ENCODE measurements at regions not wholly inside any gene's neighbourhood (a gene's known extent, or its start where the extent isn't known, plus 50 kb on each side); places are given as distances from the start of the nearest gene placed in this dataset.
A peak's percentile ranks its signal among the peaks of the same experiment; 100 is the strongest.

GRCh38 chr10:21030091-21030490 is 133.0 kb upstream of the NEBL start:
- TF ChIP-seq, protein P1, sequence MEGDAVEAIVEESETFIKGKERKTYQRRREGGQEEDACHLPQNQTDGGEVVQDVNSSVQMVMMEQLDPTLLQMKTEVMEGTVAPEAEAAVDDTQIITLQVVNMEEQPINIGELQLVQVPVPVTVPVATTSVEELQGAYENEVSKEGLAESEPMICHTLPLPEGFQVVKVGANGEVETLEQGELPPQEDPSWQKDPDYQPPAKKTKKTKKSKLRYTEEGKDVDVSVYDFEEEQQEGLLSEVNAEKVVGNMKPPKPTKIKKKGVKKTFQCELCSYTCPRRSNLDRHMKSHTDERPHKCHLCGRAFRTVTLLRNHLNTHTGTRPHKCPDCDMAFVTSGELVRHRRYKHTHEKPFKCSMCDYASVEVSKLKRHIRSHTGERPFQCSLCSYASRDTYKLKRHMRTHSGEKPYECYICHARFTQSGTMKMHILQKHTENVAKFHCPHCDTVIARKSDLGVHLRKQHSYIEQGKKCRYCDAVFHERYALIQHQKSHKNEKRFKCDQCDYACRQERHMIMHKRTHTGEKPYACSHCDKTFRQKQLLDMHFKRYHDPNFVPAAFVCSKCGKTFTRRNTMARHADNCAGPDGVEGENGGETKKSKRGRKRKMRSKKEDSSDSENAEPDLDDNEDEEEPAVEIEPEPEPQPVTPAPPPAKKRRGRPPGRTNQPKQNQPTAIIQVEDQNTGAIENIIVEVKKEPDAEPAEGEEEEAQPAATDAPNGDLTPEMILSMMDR (IDR thresholded peaks at IDR 0.05), result no peak
- H3K4me3 Mint-ChIP-seq, result no peak overlapping the region
- POLR2A ChIA-PET, result no interaction called here
- H3K36me3 Mint-ChIP-seq (ENCODE audit: low read depth), result no peaks in the 10 kb centered on the region
- DNase-seq, result no peak
- no peak for ATAC-seq
- no peaks in the 10 kb centered on the region for H3K27me3 Mint-ChIP-seq
- no peaks in the 10 kb centered on the region for H3K4me1 Mint-ChIP-seq (ENCODE audit: low read depth)
- CTCF ChIA-PET, result no interaction called here
- intact Hi-C loops (cut with micrococcal nuclease), result no loop called here
- no peak overlapping the region for H3K27ac Mint-ChIP-seq
- peaks cover 5% of the 10 kb centered on the region for H3K9me3 Mint-ChIP-seq

GRCh38 chr10:21022821-21023220 is 125.7 kb upstream of the NEBL start:
- intact Hi-C loops (cut with micrococcal nuclease), result no loop called here
- H3K27ac Mint-ChIP-seq, result no peak overlapping the region
- no peak for DNase-seq
- CTCF ChIA-PET, result no interaction called here
- no peak for ATAC-seq
- no peak overlapping the region for H3K4me3 Mint-ChIP-seq
- POLR2A ChIA-PET, result no interaction called here
- no peaks in the 10 kb centered on the region for H3K27me3 Mint-ChIP-seq
- H3K36me3 Mint-ChIP-seq (ENCODE audit: low read depth), result no peaks in the 10 kb centered on the region
- no peaks in the 10 kb centered on the region for H3K9me3 Mint-ChIP-seq
- TF ChIP-seq, protein P1 (IDR thresholded peaks at IDR 0.05), result no peak
- no peaks in the 10 kb centered on the region for H3K4me1 Mint-ChIP-seq (ENCODE audit: low read depth)

DNA sequence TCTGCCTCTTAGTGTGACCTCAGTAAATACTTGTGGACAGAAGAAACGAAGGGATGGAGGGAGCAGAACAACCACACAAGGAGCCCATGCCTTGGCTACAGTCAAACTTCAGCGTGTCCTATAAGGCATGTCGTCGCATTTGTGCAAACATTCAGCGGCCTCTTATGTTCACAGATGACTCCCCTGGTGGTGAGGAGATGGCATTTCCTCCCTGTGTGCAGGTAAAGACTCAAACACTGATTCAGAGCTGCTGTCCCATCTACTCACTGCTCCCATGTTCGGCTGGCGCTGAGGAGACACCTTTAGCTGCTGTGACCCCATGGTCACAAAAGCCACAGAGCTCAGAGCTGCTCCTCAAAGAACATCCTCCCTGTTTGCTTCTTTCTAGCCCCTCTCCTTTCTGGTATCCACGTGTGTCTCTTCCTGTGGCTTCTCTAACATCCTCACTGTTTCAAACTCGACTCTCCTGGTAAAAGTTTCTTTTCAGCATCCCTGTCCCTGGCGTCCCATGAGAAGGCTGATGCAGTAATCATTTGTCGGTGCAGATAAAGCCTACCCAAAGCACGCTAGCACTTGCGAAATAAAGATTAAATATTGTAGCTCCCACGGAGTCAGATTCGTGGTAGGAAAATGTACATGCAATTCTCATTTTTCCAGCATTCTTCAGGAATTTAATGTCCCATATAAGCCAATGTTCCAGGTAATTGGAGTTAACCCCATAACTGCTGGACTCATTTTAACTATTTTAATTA is 124.9 kb upstream of the NEBL start:
- intact Hi-C loops (cut with micrococcal nuclease), result no loop called here
- no peaks in the 10 kb centered on the region for H3K27me3 Mint-ChIP-seq
- DNase-seq, result no peak
- ChIA-PET CTCF (no interaction called here), POLR2A (no interaction called here)
- no peak overlapping the region for H3K4me3 Mint-ChIP-seq
- no peak overlapping the region for H3K27ac Mint-ChIP-seq
- no peak for ATAC-seq
- no peaks in the 10 kb centered on the region for H3K4me1 Mint-ChIP-seq (ENCODE audit: low read depth)
- no peaks in the 10 kb centered on the region for H3K9me3 Mint-ChIP-seq
- H3K36me3 Mint-ChIP-seq (ENCODE audit: low read depth), result no peaks in the 10 kb centered on the region
- TF ChIP-seq, protein P1 (IDR thresholded peaks at IDR 0.05), result no peak

- ChIA-PET POLR2A (no interaction called here), CTCF (interaction anchor here (0.7 kb wide), 1 partner anchor 11 kb away, joined by 3 read pairs; no protein-coding TSS in a partner anchor)
- no peak for ATAC-seq
- no peak overlapping the region for H3K27ac Mint-ChIP-seq
- no peak overlapping the region for H3K4me3 Mint-ChIP-seq
- TF ChIP-seq, protein P1 (IDR thresholded peaks at IDR 0.05), result no peak
- intact Hi-C loops (cut with micrococcal nuclease), result no loop called here
- H3K27me3 Mint-ChIP-seq, result no peaks in the 10 kb centered on the region
- no peaks in the 10 kb centered on the region for H3K9me3 Mint-ChIP-seq
- no peaks in the 10 kb centered on the region for H3K4me1 Mint-ChIP-seq (ENCODE audit: low read depth)
- H3K36me3 Mint-ChIP-seq (ENCODE audit: low read depth), result no peaks in the 10 kb centered on the region
- DNase-seq, result no peak
Measured at GRCh38 chr10:21021231-21021630, 124.1 kb upstream of the NEBL start.

DNA sequence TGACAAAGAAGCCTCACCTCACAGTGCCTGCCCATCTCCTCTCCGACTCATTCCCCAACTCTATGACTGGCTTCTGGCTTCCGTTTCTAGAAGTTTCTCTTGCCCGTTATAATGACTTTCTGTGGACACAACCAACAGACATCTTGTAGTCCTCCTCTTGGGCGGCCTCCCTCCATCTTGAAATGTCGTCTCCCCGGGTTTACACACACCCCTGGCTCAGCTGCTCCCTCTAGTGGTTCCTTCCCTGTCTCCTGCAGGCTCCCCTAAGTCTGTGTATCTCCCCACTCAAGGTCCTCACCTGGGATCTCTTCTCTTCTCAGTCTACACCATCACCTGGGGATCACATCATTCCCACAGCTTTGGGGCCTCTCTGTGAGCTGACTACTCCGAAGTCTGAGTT is 123.4 kb upstream of the NEBL start:
- no peaks in the 10 kb centered on the region for H3K27me3 Mint-ChIP-seq
- no peaks in the 10 kb centered on the region for H3K9me3 Mint-ChIP-seq

More for the DNA sequence above, 123.4 kb upstream of the NEBL start:
- no peak overlapping the region for H3K27ac Mint-ChIP-seq
- intact Hi-C loops (cut with micrococcal nuclease), result no loop called here
- no peaks in the 10 kb centered on the region for H3K4me1 Mint-ChIP-seq (ENCODE audit: low read depth)
- TF ChIP-seq, protein P1 (IDR thresholded peaks at IDR 0.05), result peak; percentile 33
- no peaks in the 10 kb centered on the region for H3K36me3 Mint-ChIP-seq (ENCODE audit: low read depth)
- CTCF ChIA-PET, result no interaction called here
- DNase-seq (peak; percentile 53), ATAC-seq (no peak)
- POLR2A ChIA-PET, result no interaction called here
- no peak overlapping the region for H3K4me3 Mint-ChIP-seq
